HG02943 (cell line): ENCODE measurements at regions not wholly inside any gene's neighbourhood (a gene's known extent, or its start where the extent isn't known, plus 50 kb on each side); places are given as distances from the start of the nearest gene placed in this dataset.
"Not testable (repeated sequence)": the region's sequence is repeated elsewhere in the genome, so short reads cannot be mapped to it uniquely, and the experiment has no call there.

ENCODE experiments used
- ATAC-seq: cut with Tn5 transposase; IDR thresholded peaks from one replicate; pipeline ENCODE4 v1.9.1; 2021; ENCODE audit warnings: mild to moderate bottlenecking, low read depth, moderate library complexity; ENCODE audit not compliant: unreplicated experiment

- ATAC-seq: not testable (repeated sequence)
Observed at GRCh38 chr10:85410586-85410985, 956.0 kb downstream of the GRID1 start.

GRCh38 chr10:85413570-85413969, 953.0 kb downstream of the GRID1 start:
- ATAC-seq: no peak

GRCh38 chr10:85420501-85421191, 945.9 kb downstream of the GRID1 start:
- no peak for ATAC-seq

- ATAC-seq: no peak
Observed at GRCh38 chr10:85421421-85421820, 945.2 kb downstream of the GRID1 start.

GRCh38 chr10:85429126-85429525, 937.5 kb downstream of the GRID1 start:
- no peak for ATAC-seq

- no peak for ATAC-seq
Observed at GRCh38 chr10:85430991-85431390, 935.6 kb downstream of the GRID1 start.

- ATAC-seq: no peak
Observed at GRCh38 chr10:85433248-85433647, 933.3 kb downstream of the GRID1 start.

GRCh38 chr10:85444868-85445267, 921.7 kb downstream of the GRID1 start:
- no peak for ATAC-seq

GRCh38 chr10:85445702-85446101, 920.9 kb downstream of the GRID1 start:
- ATAC-seq: no peak

GRCh38 chr10:85446827-85447226, 919.8 kb downstream of the GRID1 start:
- ATAC-seq: no peak

- ATAC-seq: no peak
Observed at GRCh38 chr10:85447690-85448089, 918.9 kb downstream of the GRID1 start.

GRCh38 chr10:85448716-85449115, 917.9 kb downstream of the GRID1 start:
- no peak for ATAC-seq

- ATAC-seq: no peak
Observed at GRCh38 chr10:85454386-85454785, 912.2 kb downstream of the GRID1 start.

GRCh38 chr10:85457191-85457590, 909.4 kb downstream of the GRID1 start:
- no peak for ATAC-seq

GRCh38 chr10:85458324-85458723, 908.3 kb downstream of the GRID1 start:
- ATAC-seq: no peak

- no peak for ATAC-seq
Observed at GRCh38 chr10:85459906-85460305, 906.7 kb downstream of the GRID1 start.

GRCh38 chr10:85464336-85464735, 902.3 kb downstream of the GRID1 start:
- ATAC-seq: no peak

- no peak for ATAC-seq
Observed at GRCh38 chr10:85477979-85478378, 888.6 kb downstream of the GRID1 start.

GRCh38 chr10:85490431-85490830, 876.2 kb downstream of the GRID1 start:
- no peak for ATAC-seq

- ATAC-seq: no peak
Observed at GRCh38 chr10:85491652-85492051, 874.9 kb downstream of the GRID1 start.

- no peak for ATAC-seq
Observed at GRCh38 chr10:85492684-85493083, 873.9 kb downstream of the GRID1 start.

- no peak for ATAC-seq
Observed at GRCh38 chr10:85493703-85494102, 872.9 kb downstream of the GRID1 start.

- ATAC-seq: not testable (repeated sequence)
Observed at GRCh38 chr10:85504641-85505040, 862.0 kb downstream of the GRID1 start.
